Medulla oblongata (tissue), 1 donor: ENCODE measurements at regions not wholly inside any gene's neighbourhood (a gene's known extent, or its start where the extent isn't known, plus 50 kb on each side); places are given as distances from the start of the nearest gene placed in this dataset.
"Not testable (repeated sequence)": the region's sequence is repeated elsewhere in the genome, so short reads cannot be mapped to it uniquely, and the experiment has no call there.

Experiments used
- DNase-seq: peaks from one replicate; pipeline ENCODE4 v3.0.0-alpha.2; 2015; ENCODE audit errors: extremely low spot score

GRCh38 chr13:99700468-99700867 is 199.2 kb downstream of the TM9SF2 start:
- no peak for DNase-seq

- DNase-seq, result no peak
Observed at GRCh38 chr13:99698816-99699099, 197.5 kb downstream of the TM9SF2 start.

DNA sequence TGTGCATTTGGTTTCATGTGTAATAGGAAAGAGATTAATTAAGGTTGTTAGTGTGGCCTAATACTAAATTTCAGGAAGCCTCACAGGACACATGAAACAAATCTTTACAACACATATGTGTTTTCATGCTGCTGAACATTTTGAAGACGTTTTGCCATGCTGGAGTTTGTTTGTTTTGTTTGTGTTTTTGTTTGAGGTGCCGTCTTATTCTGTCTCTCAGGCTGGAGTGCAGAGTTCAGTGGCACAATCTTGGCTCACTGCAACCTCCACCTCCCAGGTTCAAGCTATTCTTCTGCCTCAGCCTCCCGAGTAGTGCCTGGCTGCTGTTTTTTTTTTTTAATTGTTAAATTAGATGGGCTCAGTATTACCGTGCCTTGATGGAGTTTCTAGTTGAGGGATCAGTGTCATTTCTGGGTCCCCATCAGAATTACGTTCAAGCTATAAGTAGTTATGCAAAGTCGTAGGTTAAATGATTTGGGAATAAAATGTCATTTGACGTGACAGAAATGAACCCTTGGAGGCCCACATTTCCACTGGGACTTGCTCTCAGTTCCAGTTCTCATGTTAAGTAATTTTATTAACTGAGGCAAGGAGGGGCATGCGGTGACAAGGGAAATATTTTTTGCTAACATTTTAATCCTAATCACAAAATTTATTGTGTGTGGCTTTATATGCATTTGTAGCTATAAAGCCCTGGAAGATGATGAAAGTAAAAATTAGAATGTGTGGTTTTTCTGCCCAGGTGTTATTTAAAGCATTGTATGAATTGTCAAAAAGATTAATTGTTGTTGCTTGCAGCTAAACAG is 196.9 kb downstream of the TM9SF2 start:
- DNase-seq, result no peak

- no peak for DNase-seq
Observed at GRCh38 chr13:99695857-99696256, 194.6 kb downstream of the TM9SF2 start.

GRCh38 chr13:99693852-99694611 is 192.8 kb downstream of the TM9SF2 start:
- DNase-seq, result no peak

DNA sequence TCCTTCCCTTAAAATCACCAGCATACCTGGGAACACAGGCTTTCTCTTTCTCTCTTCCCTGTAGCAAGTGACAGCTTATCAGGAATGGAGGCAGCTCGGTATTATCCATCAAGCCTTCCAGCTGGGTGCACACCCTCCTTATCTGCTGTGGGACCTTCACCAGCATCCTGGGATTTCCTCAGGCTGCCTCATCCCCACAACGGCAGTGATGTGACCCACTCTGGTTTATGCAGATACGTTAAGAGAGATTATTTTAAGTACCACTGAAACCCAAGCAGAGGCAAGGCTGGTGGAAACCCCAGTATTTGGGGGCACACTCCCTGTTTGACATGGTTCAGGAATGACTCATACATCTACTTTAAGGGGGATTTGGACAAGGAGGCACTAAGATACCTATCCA is 192.1 kb downstream of the TM9SF2 start:
- DNase-seq, result no peak

DNA sequence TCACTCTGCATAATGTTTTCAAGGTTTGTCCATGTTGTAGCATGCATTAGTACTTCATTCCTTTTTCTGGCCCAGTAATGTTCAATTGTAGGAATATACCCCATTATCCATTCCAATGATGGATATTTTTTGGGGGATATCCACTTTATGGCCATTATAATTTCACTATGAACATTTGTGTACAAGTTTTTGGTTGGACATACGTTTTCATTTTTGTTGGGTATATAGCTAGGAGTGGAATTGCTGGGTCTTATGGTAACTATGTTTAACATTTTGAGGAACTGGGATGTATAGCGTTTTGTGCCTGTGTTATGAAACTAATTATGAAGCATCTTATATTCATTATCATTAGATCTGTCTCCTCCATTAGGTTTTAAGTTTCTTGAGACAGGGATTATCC is 191.6 kb downstream of the TM9SF2 start:
- no peak for DNase-seq

- DNase-seq, result no peak
Observed at GRCh38 chr13:99691552-99691951, 190.3 kb downstream of the TM9SF2 start.

DNA sequence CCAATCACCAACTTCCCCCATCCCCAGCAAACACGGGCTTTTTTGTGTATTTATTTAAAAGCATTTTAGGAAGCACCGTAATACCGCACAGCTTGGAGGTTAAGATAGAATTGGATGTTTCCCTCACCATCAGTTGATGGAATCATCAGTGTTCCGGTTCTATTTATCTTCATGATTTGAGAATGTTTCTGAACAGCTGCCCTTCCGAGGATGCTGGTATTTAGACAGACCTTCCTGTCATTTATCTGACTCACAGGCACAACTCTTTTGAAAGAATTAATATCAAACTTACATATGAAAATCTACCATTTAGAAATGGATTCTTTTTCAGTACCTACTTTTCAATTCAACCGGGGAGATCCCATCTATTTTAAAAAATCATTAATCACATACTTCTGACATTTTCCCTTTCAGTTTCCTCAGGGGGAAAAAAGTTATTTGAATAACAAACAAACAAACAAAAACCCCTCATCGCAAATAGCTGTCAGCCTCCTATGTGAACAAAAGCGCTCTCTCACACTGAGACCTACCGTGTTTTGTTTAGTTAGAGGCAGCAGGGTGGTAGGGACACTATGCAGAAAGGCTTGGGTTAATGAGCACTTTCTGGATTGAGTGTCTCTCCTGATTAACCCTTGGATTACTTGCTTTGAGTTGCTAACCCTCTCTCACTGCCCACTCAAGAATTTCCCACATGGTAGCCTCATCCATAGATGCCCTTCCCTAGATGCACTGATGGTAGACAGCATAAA is 189.3 kb downstream of the TM9SF2 start:
- no peak for DNase-seq

GRCh38 chr13:99689955-99690354 is 188.7 kb downstream of the TM9SF2 start:
- no peak for DNase-seq

- DNase-seq, result no peak
Observed at GRCh38 chr13:99688776-99689175, 187.5 kb downstream of the TM9SF2 start.

DNA sequence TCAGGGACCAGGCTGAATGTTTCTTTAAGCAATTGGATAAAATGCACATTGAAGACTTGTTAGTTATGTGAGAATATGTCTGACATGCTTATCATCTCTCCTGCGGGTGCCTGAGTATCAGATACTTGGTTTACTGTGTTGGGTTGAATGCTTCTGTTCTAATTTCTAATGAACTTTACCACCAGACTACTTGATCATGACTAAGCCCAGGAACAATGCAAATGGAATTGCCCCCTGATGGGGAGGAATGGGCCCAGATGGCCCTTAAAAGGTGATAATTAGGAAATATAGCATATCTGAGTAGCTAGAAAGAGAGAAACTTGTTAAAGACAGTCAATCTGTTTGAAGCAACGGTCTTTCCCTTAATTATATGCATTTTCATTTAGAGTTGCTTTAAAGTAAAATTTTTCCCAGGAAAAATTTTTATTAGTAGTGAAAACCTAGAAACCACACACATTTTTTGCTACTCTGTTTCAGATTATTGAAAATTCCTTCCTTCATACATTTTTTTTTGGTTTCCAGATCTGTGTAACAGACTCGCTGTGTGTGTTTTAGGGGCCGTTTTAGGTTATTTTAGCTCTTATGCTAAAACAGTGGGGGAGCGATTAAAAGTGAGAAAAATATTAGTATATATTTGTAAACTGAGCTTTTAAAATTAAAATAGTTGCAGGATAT is 186.6 kb downstream of the TM9SF2 start:
- no peak for DNase-seq

GRCh38 chr13:99686944-99687411 is 185.7 kb downstream of the TM9SF2 start:
- DNase-seq, result no peak

DNA sequence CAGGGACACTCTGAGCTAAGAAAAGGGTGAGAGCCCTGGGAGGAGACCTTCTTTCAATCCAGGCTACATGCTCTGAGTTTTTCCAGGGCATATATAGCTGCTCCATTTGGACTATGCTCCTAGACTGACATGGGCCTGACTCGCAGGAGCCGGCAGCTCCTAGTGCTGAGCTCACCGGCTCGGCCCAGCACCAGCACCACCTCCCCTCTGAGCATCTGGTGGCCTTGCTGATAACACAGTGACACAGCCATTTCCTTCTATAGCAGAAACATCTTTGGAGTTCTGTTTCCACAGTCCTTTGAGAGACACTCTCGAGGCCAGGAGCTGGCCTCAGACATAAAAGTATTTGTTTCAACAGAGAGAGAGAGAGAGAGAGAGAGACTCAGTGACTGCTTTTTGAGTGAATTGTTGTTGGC is 184.9 kb downstream of the TM9SF2 start:
- peak; percentile 9 for DNase-seq

DNA sequence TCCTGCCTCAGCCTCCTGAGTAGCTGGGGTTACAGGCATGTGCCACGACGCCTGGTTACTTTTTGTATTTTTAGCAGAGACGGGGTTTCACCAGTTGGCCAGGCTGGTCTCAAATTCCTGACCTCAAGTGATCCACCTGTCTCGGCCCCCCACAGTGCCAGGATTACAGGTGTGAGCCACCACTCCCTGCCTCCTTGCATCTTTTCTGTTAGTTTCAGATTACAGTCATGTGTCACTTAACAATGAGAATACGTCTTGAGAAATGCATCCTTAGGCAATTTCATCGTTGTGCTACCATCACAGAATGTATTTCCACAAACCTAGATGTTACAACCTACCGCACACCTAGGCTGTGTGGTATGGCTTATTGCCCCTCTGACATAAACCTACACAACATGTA is 180.4 kb downstream of the TM9SF2 start:
- no peak for DNase-seq

DNA sequence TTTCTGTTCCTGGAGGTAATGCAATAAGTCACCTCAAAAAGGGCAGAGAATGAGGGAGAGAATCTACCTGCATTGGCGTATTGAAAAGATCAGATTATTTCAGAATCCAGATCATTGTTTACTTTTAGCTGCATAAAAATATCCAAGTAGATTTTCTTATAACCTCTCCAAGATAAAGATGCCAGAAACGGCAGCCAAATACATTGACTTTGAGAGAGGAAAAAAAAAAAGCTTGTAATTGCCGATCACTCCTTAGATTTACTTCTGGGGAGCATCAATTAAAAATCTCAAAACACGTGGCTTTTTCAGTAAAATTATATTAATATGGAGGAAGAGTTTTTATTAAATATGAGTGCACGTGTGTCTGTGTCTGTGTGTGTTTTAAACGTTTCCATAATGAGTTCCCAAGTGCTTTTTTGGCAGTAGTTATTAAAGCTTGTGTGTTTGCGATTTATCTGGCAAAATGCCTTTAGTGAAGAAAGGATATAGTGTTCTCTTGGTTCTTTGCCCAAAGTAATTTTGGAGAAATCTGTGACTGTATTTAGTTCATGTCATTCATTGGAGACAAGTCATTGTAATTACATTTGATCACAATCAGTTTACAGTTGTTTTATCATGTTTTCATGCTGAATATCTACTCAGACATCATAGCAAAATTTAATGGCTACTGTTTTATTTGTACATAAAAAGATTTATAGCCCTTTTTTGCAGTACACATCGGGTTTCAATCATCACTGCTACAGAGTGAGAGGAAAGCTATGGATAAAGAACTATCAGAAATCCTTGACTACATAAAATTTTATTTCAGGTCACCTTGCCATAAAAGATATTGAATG is 176.1 kb downstream of the TM9SF2 start:
- no peak for DNase-seq

DNA sequence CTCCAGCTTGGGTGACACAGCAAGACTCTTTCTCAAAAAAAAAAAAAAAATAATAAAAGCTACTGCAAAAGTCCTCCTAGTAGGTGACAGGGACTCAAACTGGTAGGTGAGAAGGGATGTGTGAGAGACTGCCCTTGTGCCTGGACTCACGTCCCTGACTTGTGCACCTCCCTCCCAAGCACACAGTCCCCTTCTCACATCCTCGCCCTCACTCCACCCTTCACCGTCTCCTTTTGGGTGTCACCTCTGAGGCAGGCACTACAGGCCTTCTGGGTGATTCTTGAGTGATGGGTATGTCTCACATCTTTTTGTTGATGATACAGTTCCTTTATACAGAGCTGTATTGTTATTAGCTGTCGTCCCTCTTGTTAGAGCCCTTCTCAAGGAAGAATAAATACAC is 170.5 kb downstream of the TM9SF2 start:
- no peak for DNase-seq

- not testable (repeated sequence) for DNase-seq
Observed at GRCh38 chr13:99669096-99669495, 167.8 kb downstream of the TM9SF2 start.

DNA sequence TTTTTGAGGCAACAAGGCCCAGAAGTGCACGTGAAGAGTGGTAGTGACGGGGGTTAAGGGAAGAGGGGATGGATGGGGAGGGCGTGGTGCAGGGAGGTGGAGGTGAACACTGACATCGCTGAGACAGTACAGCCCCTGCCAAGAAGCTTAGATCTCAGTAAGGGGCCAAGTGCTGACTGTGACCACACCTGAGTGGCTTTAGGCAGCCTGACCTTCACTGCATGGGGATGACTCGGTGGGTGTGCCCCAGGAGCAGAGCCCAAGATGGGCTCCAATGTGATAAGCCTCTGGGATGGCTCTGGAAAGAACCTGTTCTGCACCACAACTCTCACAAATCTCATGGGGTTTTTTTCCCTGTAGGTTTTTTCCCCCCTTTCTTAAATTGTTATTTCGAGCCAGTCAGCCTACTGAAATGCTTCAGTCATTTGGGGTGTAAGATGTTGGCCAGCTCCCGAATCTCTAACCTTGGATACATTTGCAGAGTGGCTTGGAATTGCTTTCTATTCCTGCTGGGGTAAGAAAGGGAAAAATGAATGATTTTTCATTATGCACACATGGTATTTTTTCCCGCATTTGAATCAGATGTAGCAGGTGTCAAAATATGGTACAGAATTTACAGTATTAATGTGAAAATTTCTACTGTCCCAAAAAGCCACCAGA is 165.0 kb downstream of the TM9SF2 start:
- no peak for DNase-seq

- DNase-seq, result no peak
Observed at GRCh38 chr13:99665711-99666110, 164.4 kb downstream of the TM9SF2 start.

GRCh38 chr13:99663908-99664307 is 162.6 kb downstream of the TM9SF2 start:
- DNase-seq, result no peak
